Ectodermal cell (in vitro differentiated cells): ENCODE measurements at regions not wholly inside any gene's neighbourhood (a gene's known extent, or its start where the extent isn't known, plus 50 kb on each side); places are given as distances from the start of the nearest gene placed in this dataset.

ENCODE experiments used
- H3K27ac ChIP-seq: 2 replicates; pipeline ENCODE4 v1.7.0; 2013; ENCODE audit warnings: mild to moderate bottlenecking, low read depth, low read length; ENCODE audit not compliant: insufficient read depth, poor library complexity, severe bottlenecking
- H3K27me3 ChIP-seq: 2 replicates; pipeline ENCODE4 v1.7.0; 2013; ENCODE audit warnings: mild to moderate bottlenecking, low read length; ENCODE audit not compliant: insufficient read depth, control insufficient read depth, poor library complexity, severe bottlenecking
- H3K36me3 ChIP-seq: one replicate; pipeline ENCODE4 v1.7.0; 2013; ENCODE audit warnings: low read length; ENCODE audit not compliant: control insufficient read depth, insufficient read depth
- H3K4me1 ChIP-seq: one replicate; pipeline ENCODE4 v1.7.0; 2013; ENCODE audit warnings: low read length; ENCODE audit not compliant: control insufficient read depth, insufficient read depth
- H3K4me3 ChIP-seq: 2 replicates; pipeline ENCODE4 v1.7.0; 2013; ENCODE audit warnings: low read depth, low read length, control low read depth; ENCODE audit not compliant: insufficient read depth
- H3K9me3 ChIP-seq: 2 replicates; pipeline ENCODE4 v1.7.0; 2013; ENCODE audit warnings: mild to moderate bottlenecking, low read length, moderate library complexity; ENCODE audit not compliant: control insufficient read depth
- WGBS, 2 experiments: methylation state at CpG; one replicate each; pipeline ENCODE4 v1.1.7; 2013; ENCODE audit warnings: missing lambda C conversion rate in 2 of 2; 5-methylcytosine and 5-hydroxymethylcytosine counted together

DNA sequence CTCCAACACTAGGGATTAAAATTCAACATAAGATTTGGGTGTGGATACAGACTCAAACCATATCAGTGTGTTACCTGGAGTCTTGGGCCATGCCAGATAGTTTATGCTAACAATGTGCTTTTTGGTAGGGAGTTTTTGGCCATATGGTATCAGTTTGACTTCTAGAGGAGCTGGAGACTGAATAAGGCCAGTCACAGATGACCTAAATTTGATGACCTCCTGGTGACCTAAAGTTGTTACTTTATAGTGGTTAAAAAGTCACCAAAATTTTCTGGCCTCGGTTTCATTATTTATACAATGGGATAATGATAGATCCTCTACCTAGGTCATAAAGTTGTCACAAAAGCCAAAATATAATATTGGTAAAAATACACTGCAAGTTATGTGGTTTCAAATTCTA, 877.1 kb downstream of the RAPGEF2 start:
- WGBS, 2 experiments = 80% methylated on average over 1 of the region's 1 CpG; no CpG with 5 or more reads in 1 of the 2 experiments
- H3K36me3 ChIP-seq = no peaks in the 10 kb centered on the region

DNA sequence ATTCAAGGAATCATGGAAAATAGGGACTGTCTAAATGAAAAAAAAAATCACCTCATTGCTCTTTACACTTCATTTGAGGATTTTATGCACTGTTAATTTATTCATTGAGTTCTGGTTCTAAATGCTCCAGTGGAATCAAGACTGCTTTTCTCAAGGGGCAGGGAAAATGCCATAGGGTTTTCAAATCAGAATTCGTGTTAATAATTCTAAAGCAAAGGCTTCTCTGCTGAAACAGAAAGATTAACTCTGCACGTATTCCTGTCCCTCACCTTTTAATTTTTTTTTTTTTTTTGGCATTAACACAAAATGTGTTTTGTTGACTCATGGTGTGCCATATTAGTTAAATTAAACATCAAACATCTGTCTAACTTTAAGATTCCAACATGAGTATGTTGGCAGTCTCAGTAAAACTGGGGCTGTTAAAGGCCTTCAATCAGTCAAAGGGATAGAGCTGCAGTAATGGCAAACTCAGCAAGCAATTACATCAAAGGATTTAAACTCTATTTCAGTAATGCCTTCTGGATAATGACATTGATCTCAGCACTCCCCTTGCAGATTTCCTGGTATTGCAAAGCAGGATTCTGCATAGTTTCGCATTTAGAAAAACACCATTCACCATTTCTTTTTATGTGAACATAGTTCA, 878.1 kb downstream of the RAPGEF2 start:
- Histone ChIP-seq H3K4me3 (no peak overlapping the region), H3K36me3 (no peaks in the 10 kb centered on the region), H3K27me3 (no peaks in the 10 kb centered on the region), H3K4me1 (no peaks in the 10 kb centered on the region), H3K27ac (no peak overlapping the region), H3K9me3 (no peaks in the 10 kb centered on the region)
- 95 to 96% methylated on average over 2 to 3 of the region's 3 CpGs for WGBS, 2 experiments

More for the DNA sequence above, 877.1 kb downstream of the RAPGEF2 start:
- Histone ChIP-seq H3K4me3 (no peak overlapping the region), H3K4me1 (no peaks in the 10 kb centered on the region), H3K9me3 (no peaks in the 10 kb centered on the region), H3K27me3 (no peaks in the 10 kb centered on the region), H3K27ac (no peak overlapping the region)

DNA sequence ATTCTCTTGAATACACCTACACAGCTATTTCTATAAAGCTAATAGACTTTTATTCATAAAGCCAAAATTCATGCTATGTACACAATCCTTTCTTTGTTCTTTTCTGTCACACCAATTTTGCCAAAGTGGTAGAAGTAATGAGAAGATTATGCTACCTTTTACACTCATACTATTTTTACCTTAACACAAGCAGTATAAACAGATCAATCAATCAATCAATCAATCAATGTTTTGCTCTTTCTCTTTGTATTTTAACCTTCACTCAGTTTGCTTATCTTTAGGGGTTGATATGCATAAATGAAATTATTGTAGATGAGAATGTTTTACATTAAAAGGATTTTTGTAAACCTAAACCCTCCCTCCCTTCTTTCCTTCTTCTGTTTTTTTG, 878.6 kb downstream of the RAPGEF2 start:
- no peak overlapping the region for H3K27ac ChIP-seq
- no peaks in the 10 kb centered on the region for H3K9me3 ChIP-seq
- no peaks in the 10 kb centered on the region for H3K27me3 ChIP-seq
- H3K36me3 ChIP-seq = no peaks in the 10 kb centered on the region
- no peaks in the 10 kb centered on the region for H3K4me1 ChIP-seq
- no peak overlapping the region for H3K4me3 ChIP-seq

DNA sequence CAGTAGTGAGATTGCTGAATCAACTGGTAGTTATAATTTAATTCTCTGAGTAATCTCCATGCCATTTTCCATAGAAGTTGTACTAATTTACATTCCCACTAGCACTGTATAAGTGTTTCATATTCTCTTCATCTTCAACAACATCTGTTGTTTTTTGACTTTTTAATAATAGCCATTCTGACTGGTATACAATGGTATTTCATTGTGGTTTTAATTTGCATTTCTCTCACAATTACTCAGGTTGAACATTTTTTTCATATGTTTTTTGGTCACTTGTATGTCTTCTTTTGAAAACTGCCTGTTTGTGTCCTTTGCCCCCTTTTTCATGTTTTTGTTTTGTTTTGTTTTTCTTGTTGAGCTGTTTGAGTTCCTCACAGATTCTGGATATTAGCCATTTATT, 880.2 kb downstream of the RAPGEF2 start:
- Histone ChIP-seq H3K27ac (no peak overlapping the region), H3K36me3 (no peaks in the 10 kb centered on the region), H3K9me3 (no peaks in the 10 kb centered on the region), H3K4me3 (no peak overlapping the region), H3K4me1 (no peaks in the 10 kb centered on the region), H3K27me3 (no peaks in the 10 kb centered on the region)

DNA sequence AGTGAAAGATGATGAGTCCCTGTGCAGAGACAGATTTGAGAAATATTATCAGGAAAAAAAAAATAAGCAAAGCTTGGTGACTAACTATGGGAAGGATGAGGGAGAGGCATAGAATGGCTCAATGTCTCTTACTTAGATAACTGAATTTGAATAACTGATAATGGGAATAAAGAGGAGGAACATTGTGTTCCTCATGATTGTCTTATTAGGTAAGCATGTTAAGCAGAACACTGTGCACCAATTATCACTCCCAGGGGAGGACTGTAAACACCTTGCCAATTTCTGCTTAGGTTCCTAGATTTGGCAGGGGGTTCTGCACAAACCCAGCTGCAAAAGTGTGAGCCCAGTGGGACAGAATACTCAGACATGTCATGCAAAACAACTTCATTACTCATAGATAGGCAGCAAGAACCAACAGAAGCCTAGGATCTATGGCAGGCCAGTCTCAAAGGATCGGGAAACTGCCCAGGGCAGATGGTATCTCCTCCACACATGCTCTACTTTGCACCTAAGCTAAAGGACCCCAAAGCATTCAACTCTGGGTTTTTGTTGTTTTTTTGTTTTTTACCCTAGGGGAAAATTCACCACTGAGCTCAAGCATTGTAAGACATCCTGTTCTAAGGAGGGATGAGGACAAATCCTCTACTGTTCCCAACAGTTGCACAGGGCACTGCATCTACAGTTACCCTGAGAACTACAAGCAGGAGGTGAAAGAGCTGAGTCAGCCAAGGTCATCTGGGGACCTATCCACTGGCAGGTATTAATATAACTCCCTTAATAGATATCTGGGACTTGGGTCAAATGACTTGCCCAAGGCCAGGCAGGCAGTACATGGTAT, 907.0 kb downstream of the RAPGEF2 start:
- WGBS, 2 experiments = 91 to 100% methylated on average over 1 of the region's 1 CpG

DNA sequence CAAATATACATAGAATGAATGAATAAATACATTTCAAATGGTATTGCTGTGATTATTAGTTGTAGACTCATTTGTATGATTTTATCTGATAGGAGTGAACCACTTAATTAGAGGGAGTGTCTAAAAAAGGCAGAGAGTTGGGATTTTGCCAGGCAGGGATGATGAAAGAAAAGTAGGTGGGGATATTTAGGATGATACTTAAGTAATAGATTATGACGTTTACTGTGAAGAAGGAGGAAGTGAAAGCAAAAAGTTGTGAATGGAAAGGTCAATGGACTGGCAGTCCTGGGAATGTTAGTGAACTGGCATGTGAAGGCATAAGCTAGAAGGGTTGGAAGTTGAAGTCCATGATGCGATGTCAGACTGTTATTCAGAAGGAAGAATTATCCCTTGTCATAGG, 917.1 kb downstream of the RAPGEF2 start:
- Histone ChIP-seq H3K4me3 (no peak overlapping the region), H3K27me3 (no peaks in the 10 kb centered on the region), H3K27ac (no peak overlapping the region), H3K36me3 (no peaks in the 10 kb centered on the region), H3K9me3 (no peaks in the 10 kb centered on the region), H3K4me1 (no peaks in the 10 kb centered on the region)
- WGBS, 2 experiments = 94 to 99% methylated on average over 2 of the region's 2 CpGs

More for the DNA sequence above, 907.0 kb downstream of the RAPGEF2 start:
- Histone ChIP-seq H3K4me3 (no peak overlapping the region), H3K9me3 (no peaks in the 10 kb centered on the region), H3K27me3 (no peaks in the 10 kb centered on the region), H3K27ac (no peak overlapping the region), H3K36me3 (no peaks in the 10 kb centered on the region), H3K4me1 (no peaks in the 10 kb centered on the region)

DNA sequence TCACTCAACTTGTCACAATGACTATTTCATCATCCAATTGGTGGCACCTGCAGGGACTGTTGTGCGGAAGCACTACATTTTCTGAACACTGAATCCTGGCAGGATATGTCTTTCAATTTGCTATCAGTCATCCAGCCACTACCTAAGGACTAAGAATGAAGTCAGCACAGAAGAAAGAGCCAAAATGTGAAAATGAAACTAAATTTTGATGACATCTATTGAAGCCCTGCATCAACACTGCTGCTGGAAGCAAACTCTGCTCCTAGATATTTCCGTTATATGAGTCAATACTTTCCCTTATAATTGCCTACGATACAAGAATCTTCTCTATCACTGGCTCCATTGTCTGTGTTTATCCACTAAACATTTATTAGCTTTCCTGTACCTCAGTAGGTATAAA, 917.9 kb downstream of the RAPGEF2 start:
- H3K27ac ChIP-seq = no peak overlapping the region
- WGBS, 2 experiments = 87 to 98% methylated on average over 3 of the region's 3 CpGs
- no peak overlapping the region for H3K4me3 ChIP-seq
- H3K4me1 ChIP-seq = no peaks in the 10 kb centered on the region
- no peaks in the 10 kb centered on the region for H3K36me3 ChIP-seq
- no peaks in the 10 kb centered on the region for H3K27me3 ChIP-seq
- H3K9me3 ChIP-seq = no peaks in the 10 kb centered on the region

DNA sequence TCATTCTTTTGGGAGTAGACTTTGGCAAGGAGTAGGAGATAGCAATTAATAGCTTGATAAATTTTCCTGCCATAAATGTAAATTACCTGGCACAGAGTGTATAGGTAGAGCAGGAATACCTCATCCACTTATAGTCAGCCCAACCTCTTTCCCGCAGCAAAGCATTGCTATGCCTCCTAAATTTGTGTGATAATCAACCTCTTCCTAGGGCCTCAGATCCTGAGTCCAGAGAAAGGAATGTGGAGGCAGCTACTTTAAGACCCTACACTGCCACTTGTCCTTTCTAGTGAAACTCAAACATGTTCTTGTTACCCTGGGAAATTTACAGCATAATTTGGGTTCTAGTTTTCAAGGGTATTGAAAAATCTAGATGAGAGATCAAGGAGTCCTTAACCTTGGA, 919.0 kb downstream of the RAPGEF2 start:
- H3K27ac ChIP-seq = no peak overlapping the region
- H3K4me1 ChIP-seq = no peaks in the 10 kb centered on the region
- no peaks in the 10 kb centered on the region for H3K36me3 ChIP-seq
- WGBS, 2 experiments = 87 to 91% methylated on average over 1 of the region's 1 CpG
- no peaks in the 10 kb centered on the region for H3K27me3 ChIP-seq
- no peak overlapping the region for H3K4me3 ChIP-seq
- no peaks in the 10 kb centered on the region for H3K9me3 ChIP-seq

DNA sequence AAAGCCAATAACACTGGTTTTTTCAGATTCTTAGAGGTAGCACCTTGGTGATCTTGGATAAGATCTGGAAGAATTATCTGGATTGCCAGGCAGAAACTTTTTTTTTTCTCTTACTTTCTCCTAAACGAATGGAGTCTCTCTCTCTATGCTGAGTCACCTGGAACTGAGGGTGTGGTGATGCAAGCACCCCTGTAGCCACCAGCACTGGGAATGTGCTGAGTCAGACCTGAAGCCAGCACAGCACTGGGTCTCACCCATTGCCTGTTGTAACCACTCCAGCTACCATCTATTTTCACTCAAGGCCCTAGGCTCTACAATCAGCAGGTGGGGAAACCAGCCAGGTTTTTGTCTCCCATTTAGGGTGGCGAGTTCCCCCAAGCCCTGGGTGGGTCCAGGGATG, 923.8 kb downstream of the RAPGEF2 start:
- 82 to 84% methylated on average over 2 of the region's 2 CpGs for WGBS, 2 experiments
- H3K27me3 ChIP-seq = no peaks in the 10 kb centered on the region

DNA sequence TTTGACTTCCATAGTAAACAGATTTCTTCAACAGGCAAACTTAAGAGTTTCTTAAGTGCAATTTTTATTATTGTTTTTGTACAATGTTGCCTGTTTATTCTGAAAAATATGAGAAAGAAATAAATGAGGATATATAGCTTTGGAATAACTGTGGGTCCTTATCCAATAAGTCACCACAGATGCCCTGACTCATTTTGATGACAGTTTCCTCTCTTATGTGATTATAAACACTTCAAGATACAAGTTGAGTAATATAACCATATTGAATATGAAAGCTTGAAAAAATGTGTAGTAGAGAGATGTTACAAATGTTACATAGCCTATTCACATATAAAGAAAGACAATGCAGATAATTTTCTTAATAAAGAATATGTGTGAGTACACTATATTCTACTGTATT, 931.6 kb downstream of the RAPGEF2 start:
- no peaks in the 10 kb centered on the region for H3K27me3 ChIP-seq
- H3K4me3 ChIP-seq = no peak overlapping the region
- no peaks in the 10 kb centered on the region for H3K36me3 ChIP-seq
- no peaks in the 10 kb centered on the region for H3K4me1 ChIP-seq
- no peak overlapping the region for H3K27ac ChIP-seq
- H3K9me3 ChIP-seq = no peaks in the 10 kb centered on the region

More for the DNA sequence above, 923.8 kb downstream of the RAPGEF2 start:
- no peaks in the 10 kb centered on the region for H3K4me1 ChIP-seq
- H3K27ac ChIP-seq = no peak overlapping the region
- H3K36me3 ChIP-seq = no peaks in the 10 kb centered on the region
- no peaks in the 10 kb centered on the region for H3K9me3 ChIP-seq
- H3K4me3 ChIP-seq = no peak overlapping the region
